Kidney epithelial cell (primary cell): ENCODE measurements at regions not wholly inside any gene's neighbourhood (a gene's known extent, or its start where the extent isn't known, plus 50 kb on each side); places are given as distances from the start of the nearest gene placed in this dataset.

ENCODE experiments used
- DNase-seq: peaks from one replicate; pipeline ENCODE4 v3.0.0-alpha.2; 2010; ENCODE audit warnings: low read depth
- H3K27me3 ChIP-seq: 2 replicates; pipeline ENCODE4 v1.6.0; 2011; ENCODE audit warnings: low read length; ENCODE audit not compliant: control insufficient read depth, insufficient read depth
- H3K36me3 ChIP-seq: 2 replicates; pipeline ENCODE4 v1.5.1; 2011; ENCODE audit warnings: low read length; ENCODE audit not compliant: control insufficient read depth, insufficient read depth
- H3K4me3 ChIP-seq: 2 replicates; pipeline ENCODE4 v1.5.1; 2011; ENCODE audit warnings: low read depth, mild to moderate bottlenecking, control low read depth, low read length
- CTCF ChIP-seq: IDR thresholded peaks from 2 replicates; pipeline ENCODE4 v1.5.1; 2011; ENCODE audit warnings: mild to moderate bottlenecking, moderate library complexity, low read length, control low read depth, inconsistent platforms; ENCODE audit not compliant: insufficient read depth, poor library complexity, severe bottlenecking

- no peak overlapping the region for H3K4me3 ChIP-seq
- no peaks in the 10 kb centered on the region for H3K27me3 ChIP-seq
- no peak for TF ChIP-seq CTCF
- DNase-seq = no peak
- no peaks in the 10 kb centered on the region for H3K36me3 ChIP-seq
Observed at GRCh38 chr11:116424615-116425261, 348.0 kb downstream of the BUD13 start.

- Histone ChIP-seq H3K27me3 (no peaks in the 10 kb centered on the region), H3K36me3 (no peaks in the 10 kb centered on the region), H3K4me3 (no peak overlapping the region)
- TF ChIP-seq CTCF = no peak
- DNase-seq = no peak
Observed at GRCh38 chr11:116422956-116423600, 349.7 kb downstream of the BUD13 start.

GRCh38 chr11:116422556-116422955 is 350.2 kb downstream of the BUD13 start:
- no peak for DNase-seq
- no peaks in the 10 kb centered on the region for H3K36me3 ChIP-seq
- TF ChIP-seq CTCF = no peak
- no peaks in the 10 kb centered on the region for H3K27me3 ChIP-seq
- no peak overlapping the region for H3K4me3 ChIP-seq

- no peak for DNase-seq
- Histone ChIP-seq H3K27me3 (no peaks in the 10 kb centered on the region), H3K36me3 (no peaks in the 10 kb centered on the region), H3K4me3 (no peak overlapping the region)
- no peak for TF ChIP-seq CTCF
Observed at GRCh38 chr11:116421529-116422185, 351.1 kb downstream of the BUD13 start.

- H3K4me3 ChIP-seq = no peak overlapping the region
- no peak for DNase-seq
Observed at GRCh38 chr11:116420770-116421528, 351.8 kb downstream of the BUD13 start.

More at GRCh38 chr11:116420770-116421528, 351.8 kb downstream of the BUD13 start:
- Histone ChIP-seq H3K36me3 (no peaks in the 10 kb centered on the region), H3K27me3 (no peaks in the 10 kb centered on the region)
- no peak for TF ChIP-seq CTCF
